NCI-H2107 treated with DMSO at 0.1 percent for 48 hours (cell line): ENCODE measurements at regions not wholly inside any gene's neighbourhood (a gene's known extent, or its start where the extent isn't known, plus 50 kb on each side); places are given as distances from the start of the nearest gene placed in this dataset.
"Not testable (repeated sequence)": the region's sequence is repeated elsewhere in the genome, so short reads cannot be mapped to it uniquely, and the experiment has no call there.

ENCODE experiments used
- DNase-seq: peaks from one replicate; lab custom pipeline; 2025; ENCODE audit not compliant: unreplicated experiment; lab: John Stamatoyannopoulos, UW

- DNase-seq: no peak
These were observed 134.4 kb upstream of the FAM3C start for GRCh38 chr7:121530227-121531174.

GRCh38 chr7:121529003-121529402 is 132.9 kb upstream of the FAM3C start:
- no peak for DNase-seq

- not testable (repeated sequence) for DNase-seq
These were observed 130.1 kb upstream of the FAM3C start for GRCh38 chr7:121526210-121526609.

- no peak for DNase-seq
These were observed 129.2 kb upstream of the FAM3C start for GRCh38 chr7:121525155-121525819.

GRCh38 chr7:121521711-121522400 is 125.7 kb upstream of the FAM3C start:
- no peak for DNase-seq

GRCh38 chr7:121520911-121521310 is 124.8 kb upstream of the FAM3C start:
- DNase-seq: no peak

- no peak for DNase-seq
These were observed 123.7 kb upstream of the FAM3C start for GRCh38 chr7:121519548-121520521.

GRCh38 chr7:121517591-121517990 is 121.5 kb upstream of the FAM3C start:
- no peak for DNase-seq

- no peak for DNase-seq
These were observed 120.7 kb upstream of the FAM3C start for GRCh38 chr7:121516821-121517220.

- DNase-seq: no peak
These were observed 119.7 kb upstream of the FAM3C start for GRCh38 chr7:121515630-121516401.

GRCh38 chr7:121515229-121515628 is 119.1 kb upstream of the FAM3C start:
- DNase-seq: no peak

GRCh38 chr7:121513105-121513504 is 117.0 kb upstream of the FAM3C start:
- no peak for DNase-seq

- no peak for DNase-seq
These were observed 114.9 kb upstream of the FAM3C start for GRCh38 chr7:121510858-121511482.

GRCh38 chr7:121510302-121510701 is 114.2 kb upstream of the FAM3C start:
- DNase-seq: no peak

GRCh38 chr7:121505540-121506182 is 109.6 kb upstream of the FAM3C start:
- no peak for DNase-seq

- DNase-seq: no peak
These were observed 108.9 kb upstream of the FAM3C start for GRCh38 chr7:121505021-121505420.

GRCh38 chr7:121504482-121504881 is 108.4 kb upstream of the FAM3C start:
- DNase-seq: no peak

GRCh38 chr7:121503730-121504129 is 107.6 kb upstream of the FAM3C start:
- no peak for DNase-seq

- no peak for DNase-seq
These were observed 106.9 kb upstream of the FAM3C start for GRCh38 chr7:121503039-121503438.
